Left lung (tissue), 4 donors: ENCODE measurements at regions not wholly inside any gene's neighbourhood (a gene's known extent, or its start where the extent isn't known, plus 50 kb on each side); places are given as distances from the start of the nearest gene placed in this dataset.

Experiments used
- ATAC-seq: fragments of 200-7000 bp; cut with Tn5 transposase; one replicate; pipeline ENCODE4 v1.9.1; 2020; ENCODE audit warnings: moderate library complexity
- DNase-seq, 4 donors: peaks; one replicate each; pipeline ENCODE4 v3.0.0-alpha.2; 2013 to 2020
- H3K27ac ChIP-seq, 2 donors: fragments of 200-600 bp; sonication (generic) in 1 of 2; one replicate each; pipeline versions ENCODE4 v1.5.0 to v1.8.0; 2020 to 2021
- H3K27me3 ChIP-seq, 2 donors: fragments of 200-600 bp; sonication (generic) in 1 of 2; one replicate each; pipeline versions ENCODE4 v1.5.0 to v1.8.0; 2020 to 2021
- H3K36me3 ChIP-seq, 2 donors: fragments of 200-600 bp; sonication (generic) in 1 of 2; one replicate each; pipeline versions ENCODE4 v1.5.0 to v1.8.0; 2020 to 2021
- H3K4me1 ChIP-seq, 2 donors: fragments of 200-600 bp; one replicate each; pipeline ENCODE4 v1.8.0; 2021
- H3K4me3 ChIP-seq, 2 donors: fragments of 200-600 bp; sonication (generic) in 1 of 2; one replicate each; pipeline versions ENCODE4 v1.5.0 to v1.8.0; 2020 to 2021; ENCODE audit warnings: mild to moderate bottlenecking in 1 of 2
- H3K9me3 ChIP-seq, 2 donors: fragments of 200-600 bp; sonication (generic) in 1 of 2; one replicate each; pipeline versions ENCODE4 v1.5.0 to v1.8.0; 2020 to 2021
- intact Hi-C, 2 donors: fragments of 100-400 bp; cut with DNase I; formaldehyde crosslinking; loops; one replicate each; pipeline versions ENCODE4 v1.11.2 to v1.14.2; 2022
- TF ChIP-seq, protein P1 (sequence below), 2 donors: fragments of 200-600 bp; sonication (generic) in 1 of 2; IDR thresholded peaks; one replicate each; pipeline versions ENCODE4 v1.5.0 to v1.8.0; 2021; ENCODE audit warnings: antibody characterized with exemption in 2 of 2
- donor health status: DM: no; HTN: yes; CAD: no.
- donor health status: DM: no; HTN: no; CAD: no.

DNA sequence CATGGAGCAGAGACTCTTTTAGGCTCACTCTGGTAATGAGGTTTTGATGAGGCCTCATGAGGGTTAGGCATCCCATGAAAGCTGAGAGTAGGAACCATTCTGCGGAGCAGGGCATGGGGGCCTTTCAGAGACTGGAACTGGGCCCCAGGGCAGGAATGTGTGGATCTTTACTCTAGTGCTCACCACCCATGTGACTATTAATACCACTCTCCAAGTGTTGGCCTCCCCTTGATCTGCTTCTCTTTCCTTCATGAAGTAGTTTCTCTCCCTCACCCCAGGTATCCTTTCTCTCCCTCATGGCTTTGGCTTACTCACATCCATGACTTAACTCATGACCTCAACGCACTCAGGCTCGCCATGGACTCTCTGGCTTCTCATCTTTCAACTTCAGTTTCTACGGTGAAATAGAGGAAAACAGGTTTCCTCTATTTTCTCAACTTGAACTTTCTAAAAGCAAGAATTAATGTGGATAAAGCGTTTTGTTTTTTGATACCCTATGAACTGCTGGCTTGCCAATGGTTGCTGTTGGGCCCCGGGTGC, 50.5 kb upstream of the GADD45A start:
- H3K4me1 ChIP-seq: no peaks in the 10 kb centered on the region
- H3K27ac ChIP-seq: no peak overlapping the region
- TF ChIP-seq, protein P1, sequence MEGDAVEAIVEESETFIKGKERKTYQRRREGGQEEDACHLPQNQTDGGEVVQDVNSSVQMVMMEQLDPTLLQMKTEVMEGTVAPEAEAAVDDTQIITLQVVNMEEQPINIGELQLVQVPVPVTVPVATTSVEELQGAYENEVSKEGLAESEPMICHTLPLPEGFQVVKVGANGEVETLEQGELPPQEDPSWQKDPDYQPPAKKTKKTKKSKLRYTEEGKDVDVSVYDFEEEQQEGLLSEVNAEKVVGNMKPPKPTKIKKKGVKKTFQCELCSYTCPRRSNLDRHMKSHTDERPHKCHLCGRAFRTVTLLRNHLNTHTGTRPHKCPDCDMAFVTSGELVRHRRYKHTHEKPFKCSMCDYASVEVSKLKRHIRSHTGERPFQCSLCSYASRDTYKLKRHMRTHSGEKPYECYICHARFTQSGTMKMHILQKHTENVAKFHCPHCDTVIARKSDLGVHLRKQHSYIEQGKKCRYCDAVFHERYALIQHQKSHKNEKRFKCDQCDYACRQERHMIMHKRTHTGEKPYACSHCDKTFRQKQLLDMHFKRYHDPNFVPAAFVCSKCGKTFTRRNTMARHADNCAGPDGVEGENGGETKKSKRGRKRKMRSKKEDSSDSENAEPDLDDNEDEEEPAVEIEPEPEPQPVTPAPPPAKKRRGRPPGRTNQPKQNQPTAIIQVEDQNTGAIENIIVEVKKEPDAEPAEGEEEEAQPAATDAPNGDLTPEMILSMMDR (IDR thresholded peaks at IDR 0.05): no peak
- DNase-seq (no peak), ATAC-seq (no peak)
- H3K9me3 ChIP-seq: no peaks in the 10 kb centered on the region
- intact Hi-C loops: no loop called here
- H3K36me3 ChIP-seq: no peaks in the 10 kb centered on the region
- no peaks in the 10 kb centered on the region for H3K27me3 ChIP-seq
- no peak overlapping the region for H3K4me3 ChIP-seq

DNA sequence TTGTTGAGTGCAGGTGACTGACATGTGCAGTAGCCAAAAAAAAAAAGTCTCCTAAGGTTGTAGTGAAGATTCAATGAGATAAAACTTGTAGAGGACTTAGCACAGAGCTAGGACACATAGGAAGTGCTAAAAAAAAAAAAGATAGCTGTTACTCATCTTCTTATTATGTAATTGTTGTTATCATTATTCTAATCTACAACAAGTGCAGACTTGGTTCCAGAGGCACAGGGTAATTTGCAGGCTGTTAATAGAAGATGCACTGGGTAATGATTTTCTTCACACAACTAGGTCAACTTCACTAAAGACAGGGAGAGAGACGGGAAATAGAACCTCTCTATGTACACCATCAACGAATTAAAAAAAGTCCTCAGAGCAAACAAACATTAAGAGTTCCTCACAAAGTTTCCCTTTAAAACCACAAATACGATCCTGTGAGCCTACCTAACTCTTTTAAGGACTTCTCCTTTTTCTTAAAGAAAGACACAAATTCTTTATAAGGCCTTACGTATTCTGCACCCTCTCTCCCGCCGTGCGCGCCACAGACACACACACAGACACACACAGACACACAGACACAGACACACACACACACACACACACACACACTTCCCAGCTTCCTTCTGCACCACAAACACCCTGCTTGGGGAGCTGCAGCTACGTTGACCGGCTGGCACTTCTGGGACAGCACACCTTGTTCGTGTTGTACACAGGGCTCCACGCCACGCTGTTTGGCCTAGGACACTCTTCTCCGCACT, 49.8 kb upstream of the GADD45A start:
- Histone ChIP-seq H3K4me3 (no peak overlapping the region), H3K36me3 (no peaks in the 10 kb centered on the region), H3K4me1 (no peaks in the 10 kb centered on the region), H3K27ac (no peak overlapping the region), H3K27me3 (no peaks in the 10 kb centered on the region), H3K9me3 (no peaks in the 10 kb centered on the region)
- DNase-seq: no peak
- intact Hi-C loops: no loop called here
- ATAC-seq: no peak
- TF ChIP-seq, protein P1 (IDR thresholded peaks at IDR 0.05): no peak
